SK-N-MC (cell line): ENCODE measurements at regions not wholly inside any gene's neighbourhood (a gene's known extent, or its start where the extent isn't known, plus 50 kb on each side); places are given as distances from the start of the nearest gene placed in this dataset.

Experiments used
- EZH2 ChIP-seq: fragments of 200-600 bp; sonication (generic); IDR thresholded peaks from one replicate; pipeline ENCODE4 v1.6.1; 2017; ENCODE audit warnings: antibody characterized with exemption
- FOXP2 ChIP-seq: optimal IDR thresholded peaks from 2 replicates; pipeline ENCODE3; 2011; ENCODE audit warnings: mild to moderate bottlenecking, moderate library complexity; ENCODE audit not compliant: insufficient read depth; ENCODE audit errors: extremely low read length, control extremely low read depth
- POLR2AphosphoS5 ChIP-seq: IDR thresholded peaks from 2 replicates; pipeline ENCODE4 v1.6.1; 2012; ENCODE audit warnings: mild to moderate bottlenecking, low read depth, low read length, borderline replicate concordance

GRCh38 chr10:43773736-43774135 is 125.1 kb upstream of the ZNF32 start:
- TF ChIP-seq EZH2 (no peak), POLR2AphosphoS5 (no peak), FOXP2 (no peak)
